PC-3 (cell line): ENCODE measurements at regions not wholly inside any gene's neighbourhood (a gene's known extent, or its start where the extent isn't known, plus 50 kb on each side); places are given as distances from the start of the nearest gene placed in this dataset.

ENCODE experiments used
- EZH2 ChIP-seq: fragments of 300-600 bp; sonication (generic); IDR thresholded peaks from one replicate; pipeline ENCODE4 v1.6.1; 2017; ENCODE audit warnings: antibody characterized with exemption, mild to moderate bottlenecking, low read length; ENCODE audit not compliant: unreplicated experiment
- EZH2phosphoT487 ChIP-seq: fragments of 300-600 bp; sonication (generic); IDR thresholded peaks from 2 replicates; pipeline ENCODE4 v1.6.1; 2018; ENCODE audit warnings: mild to moderate bottlenecking, antibody characterized with exemption, low read length, borderline replicate concordance
- TF ChIP-seq, protein P1 (sequence below): fragments of 300-600 bp; sonication (generic); conservative IDR thresholded peaks from 2 replicates; pipeline ENCODE4 v1.5.1; 2017; ENCODE audit warnings: antibody characterized with exemption, low read depth, mild to moderate bottlenecking, low read length

DNA sequence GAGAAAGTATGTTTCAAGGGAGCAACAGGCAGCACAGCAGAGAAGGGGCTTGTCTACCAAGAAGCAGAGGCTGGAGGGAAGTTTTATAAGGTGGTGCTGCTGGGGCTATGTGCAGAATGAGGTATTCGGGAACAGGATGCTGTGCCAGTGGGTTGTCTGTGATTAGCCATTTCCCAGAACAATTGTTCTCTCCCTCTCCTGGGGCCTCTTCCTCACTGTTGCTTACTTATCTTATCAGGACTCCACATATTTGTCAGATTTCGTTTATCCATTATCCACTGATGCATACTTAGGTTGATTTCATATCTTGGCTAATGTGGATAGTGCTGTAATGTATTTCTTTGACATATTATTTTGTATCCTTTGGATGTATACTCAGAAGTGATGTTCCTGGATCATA is 195.1 kb upstream of the RTL1 start:
- TF ChIP-seq, protein P1, sequence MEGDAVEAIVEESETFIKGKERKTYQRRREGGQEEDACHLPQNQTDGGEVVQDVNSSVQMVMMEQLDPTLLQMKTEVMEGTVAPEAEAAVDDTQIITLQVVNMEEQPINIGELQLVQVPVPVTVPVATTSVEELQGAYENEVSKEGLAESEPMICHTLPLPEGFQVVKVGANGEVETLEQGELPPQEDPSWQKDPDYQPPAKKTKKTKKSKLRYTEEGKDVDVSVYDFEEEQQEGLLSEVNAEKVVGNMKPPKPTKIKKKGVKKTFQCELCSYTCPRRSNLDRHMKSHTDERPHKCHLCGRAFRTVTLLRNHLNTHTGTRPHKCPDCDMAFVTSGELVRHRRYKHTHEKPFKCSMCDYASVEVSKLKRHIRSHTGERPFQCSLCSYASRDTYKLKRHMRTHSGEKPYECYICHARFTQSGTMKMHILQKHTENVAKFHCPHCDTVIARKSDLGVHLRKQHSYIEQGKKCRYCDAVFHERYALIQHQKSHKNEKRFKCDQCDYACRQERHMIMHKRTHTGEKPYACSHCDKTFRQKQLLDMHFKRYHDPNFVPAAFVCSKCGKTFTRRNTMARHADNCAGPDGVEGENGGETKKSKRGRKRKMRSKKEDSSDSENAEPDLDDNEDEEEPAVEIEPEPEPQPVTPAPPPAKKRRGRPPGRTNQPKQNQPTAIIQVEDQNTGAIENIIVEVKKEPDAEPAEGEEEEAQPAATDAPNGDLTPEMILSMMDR: no peak
- TF ChIP-seq EZH2: no peak
- no peak for TF ChIP-seq EZH2phosphoT487
